ENCODE measurements at regions not wholly inside any gene's neighbourhood (a gene's known extent, or its start where the extent isn't known, plus 50 kb on each side); places are given as distances from the start of the nearest gene placed in this dataset.
"Not testable (repeated sequence)": the region's sequence is repeated elsewhere in the genome, so short reads cannot be mapped to it uniquely, and the experiment has no call there.

GRCh38 chr3:38964646-38965045 is 87.1 kb downstream of the SCN11A start:
- no peak for FAIRE-seq

GRCh38 chr3:38964204-38964603 is 87.5 kb downstream of the SCN11A start:
- FAIRE-seq = no peak

GRCh38 chr3:38960953-38961622 is 90.7 kb downstream of the SCN11A start:
- no peak for FAIRE-seq

- FAIRE-seq = no peak
Measured at GRCh38 chr3:38960042-38960622, 91.6 kb downstream of the SCN11A start.

GRCh38 chr3:38958026-38958720 is 93.6 kb downstream of the SCN11A start:
- no peak for FAIRE-seq

- FAIRE-seq = no peak
Measured at GRCh38 chr3:38957296-38957695, 94.4 kb downstream of the SCN11A start.

- no peak for FAIRE-seq
Measured at GRCh38 chr3:38952721-38953120, 99.0 kb downstream of the SCN11A start.

- not testable (repeated sequence) for FAIRE-seq
Measured at GRCh38 chr3:38951167-38951566, 100.6 kb downstream of the SCN11A start.

- no peak for FAIRE-seq
Measured at GRCh38 chr3:38950581-38950980, 101.2 kb downstream of the SCN11A start.

GRCh38 chr3:38949994-38950393 is 101.8 kb downstream of the SCN11A start:
- FAIRE-seq = no peak

GRCh38 chr3:38940394-38940793 is 111.3 kb downstream of the SCN11A start:
- FAIRE-seq = no peak

GRCh38 chr3:38925351-38925750 is 109.3 kb upstream of the SCN10A start:
- FAIRE-seq = no peak

GRCh38 chr3:38916706-38917105 is 100.7 kb upstream of the SCN10A start:
- FAIRE-seq = no peak

- FAIRE-seq = no peak
Measured at GRCh38 chr3:38907426-38907825, 91.4 kb upstream of the SCN10A start.

GRCh38 chr3:38890426-38890825 is 74.4 kb upstream of the SCN10A start:
- FAIRE-seq = no peak

- FAIRE-seq = no peak
Measured at GRCh38 chr3:38878646-38879045, 62.6 kb upstream of the SCN10A start.
